A673 (cell line): ENCODE measurements at regions not wholly inside any gene's neighbourhood (a gene's known extent, or its start where the extent isn't known, plus 50 kb on each side); places are given as distances from the start of the nearest gene placed in this dataset.

Experiments
- BruUV-seq: library from RNA; stranded (reverse); fragments of 400-500 nt; replicated peaks from 2 replicates; lab custom pipeline; 2021; lab: Mats Ljungman, UMichigan
- CTCF ChIA-PET: fragments of 300-600 bp; sonication (Branson Sonifier 250); formaldehyde crosslinking; loops from one replicate; lab custom pipeline; 2022; ENCODE audit warnings: antibody characterized with exemption; lab: Charles Lee
- POLR2A ChIA-PET: fragments of 300-600 bp; sonication (Branson Sonifier 250); formaldehyde crosslinking; loops from one replicate; lab custom pipeline; 2022; ENCODE audit warnings: antibody characterized with exemption; ENCODE audit not compliant: low non-redundant PET; lab: Charles Lee
- DNase-seq: peaks from one replicate; pipeline ENCODE4 v3.0.0-alpha.2; 2015; ENCODE audit warnings: low spot score
- H3K27ac ChIP-seq: fragments of 200-600 bp; sonication (generic); 2 replicates; pipeline ENCODE4 v1.5.1; 2016; ENCODE audit warnings: mixed run types, low read depth, mild to moderate bottlenecking, mixed read lengths, antibody characterized with exemption, low read length; ENCODE audit not compliant: poor library complexity, severe bottlenecking
- H3K27me3 ChIP-seq: fragments of 200-600 bp; sonication (generic); replicated peaks from 2 replicates; pipeline ENCODE4 v1.6.1; 2017; ENCODE audit warnings: mixed run types, low read depth, mild to moderate bottlenecking, mixed read lengths, antibody characterized with exemption, low read length; ENCODE audit not compliant: insufficient read depth, poor library complexity
- H3K36me3 ChIP-seq: fragments of 200-600 bp; sonication (generic); 2 replicates; pipeline ENCODE4 v1.6.1; 2016; ENCODE audit warnings: mixed run types, mild to moderate bottlenecking, mixed read lengths, antibody characterized with exemption, low read length; ENCODE audit not compliant: insufficient read depth, poor library complexity, severe bottlenecking
- H3K4me1 ChIP-seq: fragments of 200-600 bp; sonication (generic); 2 replicates; pipeline ENCODE4 v1.6.1; 2017; ENCODE audit warnings: mixed run types, mild to moderate bottlenecking, mixed read lengths, antibody characterized with exemption, low read length; ENCODE audit not compliant: insufficient read depth, poor library complexity, severe bottlenecking
- H3K4me3 ChIP-seq: fragments of 200-600 bp; sonication (generic); 2 replicates; pipeline ENCODE4 v1.5.1; 2016; ENCODE audit warnings: low read depth, mixed run types, mild to moderate bottlenecking, mixed read lengths, low read length; ENCODE audit not compliant: poor library complexity, severe bottlenecking
- H3K9me3 ChIP-seq: fragments of 200-600 bp; sonication (generic); 2 replicates; pipeline ENCODE4 v1.6.1; 2016; ENCODE audit warnings: mixed run types, low read depth, mild to moderate bottlenecking, mixed read lengths, antibody characterized with exemption, low read length; ENCODE audit not compliant: poor library complexity, severe bottlenecking
- CTCF ChIP-seq: fragments of 300-800, 200-600 bp; sonication (generic); conservative IDR thresholded peaks from 2 replicates; pipeline ENCODE4 v1.5.1; 2017; ENCODE audit warnings: low read depth, mild to moderate bottlenecking, antibody characterized with exemption, low read length, moderate library complexity, mixed read lengths
- EZH2 ChIP-seq: fragments of 200-600 bp; sonication (generic); IDR thresholded peaks from 2 replicates; pipeline ENCODE4 v1.6.1; 2017; ENCODE audit warnings: borderline replicate concordance, low read depth, mild to moderate bottlenecking, mixed read lengths, antibody characterized with exemption, low read length; ENCODE audit not compliant: poor library complexity, severe bottlenecking
- intact Hi-C: fragments of 100-400 bp; cut with micrococcal nuclease; formaldehyde crosslinking; loops from one replicate; pipeline ENCODE4 v1.10.0; 2022; ENCODE audit not compliant: unreplicated experiment

GRCh38 chrX:130987241-130987640 lies 70.9 kb upstream of the ARHGAP36 start:
- TF ChIP-seq CTCF (no peak), EZH2 (no peak)
- intact Hi-C loops = no loop called here
- no peak overlapping the region for H3K4me3 ChIP-seq
- H3K27ac ChIP-seq = no peak overlapping the region
- no TSS peak for BruUV-seq
- no peaks in the 10 kb centered on the region for H3K9me3 ChIP-seq
- CTCF ChIA-PET = no interaction called here
- H3K36me3 ChIP-seq = no peaks in the 10 kb centered on the region
- no peaks in the 10 kb centered on the region for H3K27me3 ChIP-seq
- no peaks in the 10 kb centered on the region for H3K4me1 ChIP-seq
- POLR2A ChIA-PET = no interaction called here
- DNase-seq = no peak

- no peaks in the 10 kb centered on the region for H3K36me3 ChIP-seq
- POLR2A ChIA-PET = no interaction called here
- no TSS peak for BruUV-seq
- H3K27me3 ChIP-seq = no peaks in the 10 kb centered on the region
- H3K4me1 ChIP-seq = no peaks in the 10 kb centered on the region
- DNase-seq = no peak
- no peak overlapping the region for H3K4me3 ChIP-seq
- intact Hi-C loops = no loop called here
- CTCF ChIA-PET = no interaction called here
- TF ChIP-seq EZH2 (no peak), CTCF (no peak)
- no peak overlapping the region for H3K27ac ChIP-seq
- H3K9me3 ChIP-seq = no peaks in the 10 kb centered on the region
These were observed 67.4 kb upstream of the ARHGAP36 start for GRCh38 chrX:130990723-130991122.

- H3K36me3 ChIP-seq = no peaks in the 10 kb centered on the region
- intact Hi-C loops = loop anchor here (2.0 kb wide), 1 partner anchor 638 kb away; no protein-coding TSS in a partner anchor
- H3K27me3 ChIP-seq = no peaks in the 10 kb centered on the region
- no peaks in the 10 kb centered on the region for H3K9me3 ChIP-seq
- POLR2A ChIA-PET = no interaction called here
- TF ChIP-seq EZH2 = no peak
- peak; percentile 83 for TF ChIP-seq CTCF
- CTCF ChIA-PET = interaction anchor here (1.5 to 1.7 kb wide), 2 partner anchors 74 to 639 kb away, joined by 4 to 7 read pairs; no protein-coding TSS in a partner anchor
- DNase-seq = peak; percentile 51
- H3K4me1 ChIP-seq = no peaks in the 10 kb centered on the region
- no TSS peak for BruUV-seq
- no peak overlapping the region for H3K27ac ChIP-seq
- H3K4me3 ChIP-seq = no peak overlapping the region
These were observed 63.5 kb upstream of the ARHGAP36 start for GRCh38 chrX:130994671-130995070.
